OCI-LY1 (cell line): ENCODE measurements at regions not wholly inside any gene's neighbourhood (a gene's known extent, or its start where the extent isn't known, plus 50 kb on each side); places are given as distances from the start of the nearest gene placed in this dataset.

Experiments used
- H2AFZ ChIP-seq: fragments of 200-600 bp; sonication (generic), shearing (Covaris generic); 2 replicates; pipeline ENCODE4 v1.6.0; 2014; ENCODE audit warnings: antibody characterized with exemption, mild to moderate bottlenecking, low read length
- H3F3A ChIP-seq: fragments of 200-600 bp; sonication (generic), shearing (Covaris generic); 2 replicates; pipeline ENCODE4 v1.6.0; 2014; ENCODE audit warnings: mild to moderate bottlenecking, antibody characterized with exemption, low read length, moderate library complexity; ENCODE audit not compliant: insufficient read depth
- H3K27ac ChIP-seq: fragments of 200-600 bp; sonication (generic); 2 replicates; pipeline ENCODE4 v1.5.1; 2014; ENCODE audit warnings: low read length, mixed run types, mild to moderate bottlenecking, low read depth; ENCODE audit not compliant: poor library complexity, severe bottlenecking
- H3K27me3 ChIP-seq: fragments of 200-600 bp; sonication (generic); 2 replicates; pipeline ENCODE4 v1.6.0; 2014; ENCODE audit warnings: antibody characterized with exemption, mild to moderate bottlenecking, low read length, moderate library complexity; ENCODE audit not compliant: insufficient read depth
- H3K36me3 ChIP-seq: fragments of 200-600 bp; sonication (generic); 2 replicates; pipeline ENCODE4 v1.6.1; 2014; ENCODE audit warnings: mild to moderate bottlenecking, antibody characterized with exemption, low read length, moderate library complexity, mixed read lengths; ENCODE audit not compliant: insufficient read depth
- H3K4me1 ChIP-seq: fragments of 200-600 bp; sonication (generic); 2 replicates; pipeline ENCODE4 v1.5.1; 2014; ENCODE audit warnings: mild to moderate bottlenecking, low read length, moderate library complexity; ENCODE audit not compliant: insufficient read depth, severe bottlenecking
- H3K4me2 ChIP-seq: fragments of 200-600 bp; sonication (generic), shearing (Covaris generic); 2 replicates; pipeline ENCODE4 v1.6.1; 2014; ENCODE audit warnings: low read length
- H3K4me3 ChIP-seq: fragments of 200-600 bp; sonication (generic); 2 replicates; pipeline ENCODE4 v1.5.1; 2014; ENCODE audit warnings: low read length, low read depth, mild to moderate bottlenecking, mixed read lengths; ENCODE audit not compliant: poor library complexity, severe bottlenecking
- H3K79me2 ChIP-seq: fragments of 200-600 bp; shearing (Covaris generic); 2 replicates; pipeline ENCODE4 v1.6.1; 2016; ENCODE audit warnings: mixed run types, low read length, mixed read lengths; ENCODE audit not compliant: insufficient read depth
- H3K9ac ChIP-seq: fragments of 200-600 bp; sonication (generic), shearing (Covaris generic); 2 replicates; pipeline ENCODE4 v1.6.1; 2014; ENCODE audit warnings: mild to moderate bottlenecking, low read length, mixed read lengths
- H3K9me2 ChIP-seq: fragments of 200-600 bp; sonication (generic), shearing (Covaris generic); 2 replicates; pipeline ENCODE4 v1.6.1; 2014; ENCODE audit warnings: low read depth, mild to moderate bottlenecking, low read length, mixed read lengths
- H3K9me3 ChIP-seq: fragments of 200-600 bp; shearing (Covaris generic); 2 replicates; pipeline ENCODE4 v1.6.1; 2014; ENCODE audit warnings: low read length, mixed read lengths
- H4K20me1 ChIP-seq: fragments of 200-600 bp; sonication (generic), shearing (Covaris generic); 2 replicates; pipeline ENCODE4 v1.6.0; 2016; ENCODE audit warnings: mild to moderate bottlenecking, low read length; ENCODE audit not compliant: insufficient read depth
- EZH2 ChIP-seq: fragments of 200-600 bp; sonication (generic), shearing (Covaris generic); IDR thresholded peaks from 2 replicates; pipeline ENCODE4 v1.8.0; 2017; ENCODE audit warnings: borderline replicate concordance, mixed run types, mild to moderate bottlenecking, antibody characterized with exemption, low read length, moderate library complexity, mixed read lengths
- TF ChIP-seq, protein P1 (sequence below): fragments of 200-600 bp; sonication (generic), shearing (Covaris generic); IDR thresholded peaks from 2 replicates; pipeline ENCODE4 v1.5.1; 2017; ENCODE audit warnings: mild to moderate bottlenecking, antibody characterized with exemption, low read length, moderate library complexity, mixed read lengths

DNA sequence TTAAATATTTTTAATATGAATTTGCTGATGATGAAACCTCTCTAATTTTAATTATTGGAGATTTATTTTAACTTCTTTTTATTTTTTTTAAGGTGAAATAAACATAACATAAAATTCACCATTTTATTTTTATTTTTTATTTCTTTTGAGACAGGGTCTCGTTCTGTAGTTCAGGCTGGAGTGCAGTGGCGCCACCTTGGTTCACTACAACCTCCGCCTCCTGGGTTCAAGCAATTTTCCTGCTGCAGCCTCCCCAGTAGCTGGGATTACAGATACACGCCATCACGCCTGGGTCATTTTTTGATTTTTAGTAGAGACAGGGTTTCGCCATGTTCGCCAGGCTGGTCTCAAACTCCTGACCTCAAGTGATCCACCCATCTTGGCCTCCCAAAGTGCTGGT lies 402.9 kb downstream of the PRR16 start:
- no peak overlapping the region for H3K4me2 ChIP-seq

DNA sequence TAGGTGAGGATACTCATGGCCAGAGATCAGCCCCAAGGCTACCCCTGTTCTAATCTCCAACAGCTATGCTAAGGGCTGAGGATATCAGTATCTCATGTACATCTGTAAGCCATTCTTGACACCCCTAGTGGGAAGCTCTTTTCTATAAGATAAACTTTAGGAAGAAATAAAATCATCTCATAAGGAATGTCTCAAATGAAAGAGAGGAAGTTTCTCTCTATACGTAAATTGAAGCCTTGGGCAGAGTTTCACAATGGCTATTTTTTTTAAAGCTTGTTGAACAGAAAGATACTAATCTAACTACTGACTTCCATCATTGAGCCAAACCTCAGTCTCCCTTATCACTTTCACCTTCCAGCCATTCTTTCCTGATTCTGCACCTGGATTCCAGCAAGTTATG lies 405.7 kb downstream of the PRR16 start:
- Histone ChIP-seq H3K27me3 (no peaks in the 10 kb centered on the region), H3K79me2 (no peaks in the 10 kb centered on the region), H3F3A (no peaks in the 10 kb centered on the region), H3K4me3 (no peak overlapping the region), H3K9me3 (no peaks in the 10 kb centered on the region), H3K36me3 (no peaks in the 10 kb centered on the region), H3K9ac (no peak overlapping the region), H3K9me2 (no peaks in the 10 kb centered on the region), H3K4me2 (no peak overlapping the region), H3K27ac (no peak overlapping the region), H4K20me1 (no peaks in the 10 kb centered on the region), H3K4me1 (no peaks in the 10 kb centered on the region), H2AFZ (no peak overlapping the region)
- no peak for TF ChIP-seq EZH2
- TF ChIP-seq, protein P1, sequence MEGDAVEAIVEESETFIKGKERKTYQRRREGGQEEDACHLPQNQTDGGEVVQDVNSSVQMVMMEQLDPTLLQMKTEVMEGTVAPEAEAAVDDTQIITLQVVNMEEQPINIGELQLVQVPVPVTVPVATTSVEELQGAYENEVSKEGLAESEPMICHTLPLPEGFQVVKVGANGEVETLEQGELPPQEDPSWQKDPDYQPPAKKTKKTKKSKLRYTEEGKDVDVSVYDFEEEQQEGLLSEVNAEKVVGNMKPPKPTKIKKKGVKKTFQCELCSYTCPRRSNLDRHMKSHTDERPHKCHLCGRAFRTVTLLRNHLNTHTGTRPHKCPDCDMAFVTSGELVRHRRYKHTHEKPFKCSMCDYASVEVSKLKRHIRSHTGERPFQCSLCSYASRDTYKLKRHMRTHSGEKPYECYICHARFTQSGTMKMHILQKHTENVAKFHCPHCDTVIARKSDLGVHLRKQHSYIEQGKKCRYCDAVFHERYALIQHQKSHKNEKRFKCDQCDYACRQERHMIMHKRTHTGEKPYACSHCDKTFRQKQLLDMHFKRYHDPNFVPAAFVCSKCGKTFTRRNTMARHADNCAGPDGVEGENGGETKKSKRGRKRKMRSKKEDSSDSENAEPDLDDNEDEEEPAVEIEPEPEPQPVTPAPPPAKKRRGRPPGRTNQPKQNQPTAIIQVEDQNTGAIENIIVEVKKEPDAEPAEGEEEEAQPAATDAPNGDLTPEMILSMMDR = no peak

More for the DNA sequence above, 402.9 kb downstream of the PRR16 start:
- Histone ChIP-seq H3K4me3 (no peak overlapping the region), H3F3A (no peaks in the 10 kb centered on the region), H3K27ac (no peak overlapping the region), H3K9me2 (no peaks in the 10 kb centered on the region), H4K20me1 (no peaks in the 10 kb centered on the region), H3K27me3 (no peaks in the 10 kb centered on the region), H3K9me3 (no peaks in the 10 kb centered on the region), H3K4me1 (no peaks in the 10 kb centered on the region), H3K79me2 (no peaks in the 10 kb centered on the region), H3K36me3 (no peaks in the 10 kb centered on the region), H2AFZ (no peak overlapping the region), H3K9ac (no peak overlapping the region)
- TF ChIP-seq, protein P1 = no peak
- no peak for TF ChIP-seq EZH2

DNA sequence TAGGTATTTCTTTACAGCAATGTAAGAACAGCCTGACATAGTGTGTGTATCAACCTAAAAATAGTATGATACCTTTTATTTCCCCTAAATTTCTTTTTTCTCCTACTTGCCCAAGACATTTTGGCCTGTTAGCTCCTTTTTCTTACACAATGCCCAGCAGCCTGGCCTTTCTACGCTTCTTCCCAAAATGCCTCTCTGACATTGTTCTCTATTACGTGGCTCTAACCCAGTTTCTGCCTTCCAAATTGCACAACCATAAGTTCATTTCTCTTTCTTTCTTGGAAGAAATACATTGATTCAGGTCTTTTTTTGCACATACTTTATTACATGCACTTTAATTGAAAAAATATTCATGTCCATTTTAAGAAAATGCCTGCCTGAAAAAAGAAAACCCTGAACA lies 408.2 kb downstream of the PRR16 start:
- Histone ChIP-seq H3K4me3 (no peak overlapping the region), H3K9ac (no peak overlapping the region), H3K27me3 (no peaks in the 10 kb centered on the region), H4K20me1 (no peaks in the 10 kb centered on the region), H3F3A (no peaks in the 10 kb centered on the region), H3K9me2 (no peaks in the 10 kb centered on the region), H2AFZ (no peak overlapping the region), H3K27ac (no peak overlapping the region), H3K36me3 (no peaks in the 10 kb centered on the region), H3K4me2 (no peak overlapping the region), H3K79me2 (no peaks in the 10 kb centered on the region), H3K4me1 (no peaks in the 10 kb centered on the region), H3K9me3 (no peaks in the 10 kb centered on the region)
- TF ChIP-seq, protein P1 = no peak
- TF ChIP-seq EZH2 = no peak
